ENCODE measurements at regions not wholly inside any gene's neighbourhood (a gene's known extent, or its start where the extent isn't known, plus 50 kb on each side); places are given as distances from the start of the nearest gene placed in this dataset.

DNA sequence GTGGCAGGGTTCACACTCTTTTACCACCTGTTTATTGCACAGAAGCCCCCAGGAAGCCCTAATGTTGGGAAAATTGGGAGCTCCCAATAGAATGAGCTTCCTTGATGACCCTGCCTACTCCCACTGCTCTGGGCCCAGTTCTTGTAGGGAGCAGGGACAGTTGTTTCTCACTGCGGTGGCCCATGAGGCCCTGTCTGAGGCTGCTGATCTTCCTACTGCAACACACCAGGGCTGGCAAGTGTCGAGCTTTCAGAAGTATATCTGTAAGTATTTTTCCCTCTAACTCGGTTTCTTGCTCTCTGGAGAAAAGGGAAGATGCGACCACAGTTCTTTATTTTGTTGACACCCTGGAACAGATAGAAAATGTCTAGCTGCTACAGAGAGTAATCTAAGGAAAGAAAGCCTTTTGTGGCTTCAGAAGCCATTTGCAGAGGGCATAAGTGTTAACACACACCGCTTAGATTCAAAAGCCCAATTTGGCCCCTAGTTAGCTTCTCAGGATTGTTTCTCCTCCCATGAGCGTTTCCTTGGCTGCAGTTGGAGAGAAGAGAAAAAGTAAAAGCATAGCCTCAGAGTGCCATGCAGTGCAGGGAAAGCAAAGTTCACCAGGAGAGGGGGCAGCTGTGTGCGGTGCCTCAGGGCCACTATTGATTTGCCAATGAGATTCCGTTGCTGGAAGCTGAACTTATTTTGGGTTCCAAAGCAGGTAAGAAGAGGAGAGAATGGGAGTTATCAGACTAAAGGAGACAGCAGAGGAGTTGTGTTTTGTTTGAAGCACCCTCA lies 102.6 kb downstream of the SELENOF start:
- in situ Hi-C loops (cut with MboI; ENCODE audit: low sequenced_read_pairs): no loop called here
- no peak overlapping the region for H4K5ac ChIP-seq (ENCODE audit: low read depth, low read length)
- no peak overlapping the region for H4K8ac ChIP-seq (ENCODE audit: low read depth in 2 of 2, low read length in 2 of 2)
- no peak overlapping the region for H3K27ac ChIP-seq (ENCODE audit: insufficient read depth, low read length)
- no peak overlapping the region for H2BK120ac ChIP-seq (ENCODE audit: low read depth, low read length)
- no peaks in the 10 kb centered on the region; the same call in 1 of the 2 replicates for H3K27me3 ChIP-seq (ENCODE audit: control insufficient read depth, insufficient read depth, low read length)
- H3K18ac ChIP-seq (ENCODE audit: low read depth, low read length): no peak overlapping the region
- H3K56ac ChIP-seq (ENCODE audit: extremely low read depth, insufficient read depth, low read length): no peak overlapping the region
- BruUV-seq (replicated peaks): no TSS peak
- H3K14ac ChIP-seq (replicated peaks; ENCODE audit: low read depth, low read length): no peak overlapping the region
- no peaks in the 10 kb centered on the region for H3K36me3 ChIP-seq (ENCODE audit: control insufficient read depth, insufficient read depth, low read length)
- no peak overlapping the region for H2AFZ ChIP-seq (replicated peaks; ENCODE audit: low read length, poor library complexity)
- ChIA-PET POLR2A (ENCODE audit: unreplicated experiment) (no interaction called here), CTCF (no interaction called here)
- no peaks in the 10 kb centered on the region for H3K79me1 ChIP-seq (ENCODE audit: low read depth in 1 of 2, low read length in 2 of 2)
- no peak overlapping the region for H4K91ac ChIP-seq (ENCODE audit: insufficient read depth, low read depth, low read length)
- H3K9me3 ChIP-seq (ENCODE audit: control insufficient read depth, insufficient read depth, low read length): no peaks in the 10 kb centered on the region
- H2AK5ac ChIP-seq (ENCODE audit: low read depth, low read length): no peak overlapping the region
- no peaks in the 10 kb centered on the region for H3K4me1 ChIP-seq (ENCODE audit: control insufficient read depth, insufficient read depth, low read length)
- H3K23ac ChIP-seq (ENCODE audit: low read depth, low read length): no peak overlapping the region
- no peak overlapping the region for H3K4me3 ChIP-seq (ENCODE audit: insufficient read depth, low read depth, low read length)
- H2BK5ac ChIP-seq (ENCODE audit: low read depth, low read length, poor library complexity, severe bottlenecking): no peak overlapping the region
- intact Hi-C loops (cut with micrococcal nuclease): no loop called here
- no peak overlapping the region for H3K9ac ChIP-seq (ENCODE audit: low read depth, low read length)
- no peak overlapping the region for H2AK9ac ChIP-seq (replicated peaks; ENCODE audit: low read depth, low read length, poor library complexity)
- no peaks in the 10 kb centered on the region for H3K9me1 ChIP-seq (ENCODE audit: insufficient read depth, low read length)
- dilution Hi-C loops (cut with HindIII; ENCODE audit: low sequenced_read_pairs, unreplicated experiment): no loop called here
- no peak overlapping the region for H3K4me2 ChIP-seq (ENCODE audit: low read depth, low read length)
- TF ChIP-seq CEBPB (IDR thresholded peaks at IDR 0.05; ENCODE audit: low read depth, low read length): no peak
- no peaks in the 10 kb centered on the region for H4K20me1 ChIP-seq (ENCODE audit: insufficient read depth, low read length)
- no peak overlapping the region for H2BK20ac ChIP-seq (ENCODE audit: low read depth, low read length)
- no peak overlapping the region for H3K4ac ChIP-seq (ENCODE audit: low read depth, low read length)
- WGBS, 2 experiments (ENCODE audit: extremely low coverage in 2 of 2, insufficient read length in 1 of 2): no CpG with 5 or more reads among the region's 8 CpGs
- ATAC-seq (ENCODE audit: low read depth) (no peak), DNase-seq (no peak)
- no peak overlapping the region for H2BK15ac ChIP-seq (ENCODE audit: low read depth, low read length)
